ENCODE measurements at regions not wholly inside any gene's neighbourhood (a gene's known extent, or its start where the extent isn't known, plus 50 kb on each side); places are given as distances from the start of the nearest gene placed in this dataset.

- TF ChIP-seq CTCF (IDR thresholded peaks at IDR 0.05) (no peak), POLR2A (IDR thresholded peaks at IDR 0.05) (no peak)
Observed at GRCh38 chr15:35998663-35999602, 453.0 kb upstream of the DPH6 start.

Data from tibial nerve (tissue), 3 donors.